ENCODE measurements at regions not wholly inside any gene's neighbourhood (a gene's known extent, or its start where the extent isn't known, plus 50 kb on each side); places are given as distances from the start of the nearest gene placed in this dataset.
"Not testable (repeated sequence)": the region's sequence is repeated elsewhere in the genome, so short reads cannot be mapped to it uniquely, and the experiment has no call there.

- DNase-seq, result no peak
Measured at GRCh38 chr13:79909644-79910043, 428.7 kb downstream of the NDFIP2 start.

- DNase-seq, result no peak
Measured at GRCh38 chr13:79908381-79908780, 427.4 kb downstream of the NDFIP2 start.

GRCh38 chr13:79907527-79907926, 426.6 kb downstream of the NDFIP2 start:
- DNase-seq, result no peak

- DNase-seq, result no peak
Measured at GRCh38 chr13:79906345-79906744, 425.4 kb downstream of the NDFIP2 start.

GRCh38 chr13:79905018-79905417, 424.1 kb downstream of the NDFIP2 start:
- DNase-seq, result no peak

GRCh38 chr13:79904581-79904980, 423.6 kb downstream of the NDFIP2 start:
- DNase-seq, result no peak

- DNase-seq, result peak; percentile 12
Measured at GRCh38 chr13:79901336-79901735, 420.4 kb downstream of the NDFIP2 start.

- DNase-seq, result no peak
Measured at GRCh38 chr13:79900356-79900755, 419.4 kb downstream of the NDFIP2 start.

- peak; percentile 27 for DNase-seq
Measured at GRCh38 chr13:79898996-79899395, 418.0 kb downstream of the NDFIP2 start.

GRCh38 chr13:79898202-79898826, 417.4 kb downstream of the NDFIP2 start:
- DNase-seq, result no peak

GRCh38 chr13:79896851-79897250, 415.9 kb downstream of the NDFIP2 start:
- DNase-seq, result no peak

- DNase-seq, result no peak
Measured at GRCh38 chr13:79895416-79895815, 414.5 kb downstream of the NDFIP2 start.

GRCh38 chr13:79887278-79887677, 406.3 kb downstream of the NDFIP2 start:
- not testable (repeated sequence) for DNase-seq

- no peak for DNase-seq
Measured at GRCh38 chr13:79886601-79887000, 405.6 kb downstream of the NDFIP2 start.

GRCh38 chr13:79884890-79885289, 403.9 kb downstream of the NDFIP2 start:
- no peak for DNase-seq

GRCh38 chr13:79883216-79883615, 402.3 kb downstream of the NDFIP2 start:
- no peak for DNase-seq

GRCh38 chr13:79880818-79881217, 399.9 kb downstream of the NDFIP2 start:
- DNase-seq, result no peak

- peak; percentile 44 for DNase-seq
Measured at GRCh38 chr13:79874396-79875360, 393.7 kb downstream of the NDFIP2 start.

- DNase-seq, result no peak
Measured at GRCh38 chr13:79871594-79871993, 390.6 kb downstream of the NDFIP2 start.

- DNase-seq, result peak; percentile 29
Measured at GRCh38 chr13:79870766-79871165, 389.8 kb downstream of the NDFIP2 start.

GRCh38 chr13:79870123-79870522, 389.2 kb downstream of the NDFIP2 start:
- DNase-seq, result peak; percentile 12

GRCh38 chr13:79869326-79869725, 388.4 kb downstream of the NDFIP2 start:
- no peak for DNase-seq

- DNase-seq, result peak; percentile 59
Measured at GRCh38 chr13:79867254-79867653, 386.3 kb downstream of the NDFIP2 start.

- no peak for DNase-seq
Measured at GRCh38 chr13:79866436-79866835, 385.5 kb downstream of the NDFIP2 start.

All from fibroblast of skin of back (primary cell).